Neural progenitor cell (in vitro differentiated cells): ENCODE measurements at regions not wholly inside any gene's neighbourhood (a gene's known extent, or its start where the extent isn't known, plus 50 kb on each side); places are given as distances from the start of the nearest gene placed in this dataset.
"Not testable (repeated sequence)": the region's sequence is repeated elsewhere in the genome, so short reads cannot be mapped to it uniquely, and the experiment has no call there.

ENCODE experiments used
- DNase-seq: peaks from one replicate; pipeline ENCODE4 v3.0.0-alpha.2; 2016; ENCODE audit warnings: low spot score
- H2AFZ ChIP-seq: fragments of 200-600 bp; sonication (generic); replicated peaks from 2 replicates; pipeline ENCODE4 v1.6.1; 2016; ENCODE audit warnings: antibody characterized with exemption
- H3F3A ChIP-seq: fragments of 200-600 bp; sonication (generic); 2 replicates; pipeline ENCODE4 v1.6.1; 2016; ENCODE audit warnings: antibody characterized with exemption, low read depth
- H3K27ac ChIP-seq: fragments of 200-600 bp; sonication (generic); 2 replicates; pipeline ENCODE4 v1.5.1; 2016; ENCODE audit warnings: mild to moderate bottlenecking
- H3K27me3 ChIP-seq: fragments of 200-600 bp; sonication (generic); 2 replicates; pipeline ENCODE4 v1.6.1; 2016; ENCODE audit warnings: mild to moderate bottlenecking, moderate library complexity
- H3K36me3 ChIP-seq: fragments of 200-600 bp; sonication (generic); 2 replicates; pipeline ENCODE4 v1.5.1; 2016
- H3K4me1 ChIP-seq: fragments of 200-600 bp; sonication (generic); 2 replicates; pipeline ENCODE4 v1.6.1; 2016; ENCODE audit warnings: mixed run types
- H3K4me2 ChIP-seq: fragments of 200-600 bp; sonication (generic); 2 replicates; pipeline ENCODE4 v1.6.1; 2016
- H3K4me3 ChIP-seq: fragments of 200-600 bp; sonication (generic); 2 replicates; pipeline ENCODE4 v1.5.1; 2016
- H3K79me2 ChIP-seq: fragments of 200-600 bp; sonication (generic); 2 replicates; pipeline ENCODE4 v1.6.1; 2016; ENCODE audit warnings: low read depth
- H3K9ac ChIP-seq: fragments of 200-600 bp; sonication (generic); 2 replicates; pipeline ENCODE4 v1.6.1; 2016
- H3K9me3 ChIP-seq: fragments of 200-600 bp; sonication (generic); 2 replicates; pipeline ENCODE4 v1.5.1; 2016; ENCODE audit warnings: low read depth
- H4K20me1 ChIP-seq: fragments of 200-600 bp; sonication (generic); 2 replicates; pipeline ENCODE4 v1.6.1; 2016; ENCODE audit warnings: low read depth
- H3K27ac Mint-ChIP-seq: 3 replicates; pipeline ENCODE4 v1.8.0; 2021; ENCODE audit warnings: mixed read lengths
- H3K27me3 Mint-ChIP-seq: 2 replicates; pipeline ENCODE4 v1.8.0; 2022; ENCODE audit warnings: low read depth, mild to moderate bottlenecking, inconsistent platforms, moderate library complexity, mixed read lengths; ENCODE audit not compliant: insufficient read depth
- H3K36me3 Mint-ChIP-seq: 3 replicates; pipeline ENCODE4 v1.8.0; 2021; ENCODE audit warnings: mixed read lengths
- H3K4me1 Mint-ChIP-seq: 3 replicates; pipeline ENCODE4 v1.8.0; 2021; ENCODE audit warnings: mixed read lengths
- H3K4me3 Mint-ChIP-seq: 3 replicates; pipeline ENCODE4 v1.8.0; 2021; ENCODE audit warnings: mild to moderate bottlenecking, moderate library complexity, mixed read lengths
- H3K9me3 Mint-ChIP-seq: 3 replicates; pipeline ENCODE4 v1.8.0; 2020; ENCODE audit warnings: mixed read lengths
- EZH2 ChIP-seq: fragments of 200-600 bp; sonication (generic); IDR thresholded peaks from 2 replicates; pipeline ENCODE4 v1.6.1; 2017; ENCODE audit warnings: antibody characterized with exemption, mild to moderate bottlenecking, moderate library complexity
- EZH2phosphoT487 ChIP-seq: fragments of 200-600 bp; sonication (generic); IDR thresholded peaks from 2 replicates; pipeline ENCODE4 v1.6.1; 2017; ENCODE audit warnings: antibody characterized with exemption
- TF ChIP-seq, protein P1 (sequence below): fragments of 200-600 bp; sonication (generic); IDR thresholded peaks from 2 replicates; pipeline ENCODE4 v1.5.1; 2017; ENCODE audit warnings: antibody characterized with exemption, mild to moderate bottlenecking

DNA sequence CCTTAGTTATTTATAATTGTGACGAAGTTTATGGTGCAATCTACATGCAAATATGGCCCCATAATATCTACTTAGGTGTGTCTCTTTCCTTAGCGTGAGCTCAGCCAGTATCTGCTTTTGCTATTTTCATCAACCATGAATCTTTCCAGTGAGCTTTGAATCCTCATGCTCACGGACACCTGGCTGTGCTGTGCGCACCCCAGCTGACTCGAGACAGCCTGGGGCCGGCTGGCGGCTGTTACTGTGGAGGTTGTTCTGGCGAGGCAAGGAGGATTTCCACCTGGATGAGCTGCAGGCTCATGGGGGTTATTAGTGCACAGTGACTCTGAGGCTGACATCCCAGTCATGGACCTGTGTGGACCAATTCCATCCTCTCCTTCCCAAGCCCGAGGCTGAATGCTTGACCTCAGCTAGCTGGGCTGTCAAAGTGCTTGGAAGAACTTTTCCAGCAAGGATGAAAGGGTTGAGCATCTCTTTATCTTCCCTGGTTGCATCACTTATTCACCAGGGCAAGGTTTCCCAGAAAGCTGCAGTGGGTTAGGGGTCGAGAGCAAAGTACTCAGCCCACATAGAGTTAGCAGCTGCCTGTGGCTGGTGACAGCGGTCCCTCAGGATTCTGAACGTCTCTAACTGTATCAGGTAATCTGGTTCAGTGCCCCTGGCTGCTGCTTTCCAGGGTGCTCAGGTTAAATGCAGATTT lies 141.7 kb downstream of the ARL4C start:
- Histone ChIP-seq H4K20me1 (no peaks in the 10 kb centered on the region), H3K4me3 (peak overlapping the region; percentile 2), H3K9ac (no peak overlapping the region), H3K36me3 (peaks cover 4% of the 10 kb centered on the region), H3K4me2 (peak overlapping the region; percentile 62), H3K4me1 (peaks cover 37% of the 10 kb centered on the region), H3K9me3 (peaks cover 11% of the 10 kb centered on the region), H3K79me2 (no peaks in the 10 kb centered on the region), H3K27ac (peak overlapping the region; percentile 77), H2AFZ (no peak overlapping the region), H3K27me3 (no peaks in the 10 kb centered on the region), H3F3A (peaks cover 31% of the 10 kb centered on the region)
- Mint-ChIP-seq H3K27ac (peak overlapping the region; percentile 42), H3K27me3 (peaks cover 5% of the 10 kb centered on the region), H3K4me1 (peaks cover 30% of the 10 kb centered on the region), H3K9me3 (peaks cover 38% of the 10 kb centered on the region), H3K4me3 (no peak overlapping the region), H3K36me3 (peaks cover 2% of the 10 kb centered on the region)
- TF ChIP-seq, protein P1, sequence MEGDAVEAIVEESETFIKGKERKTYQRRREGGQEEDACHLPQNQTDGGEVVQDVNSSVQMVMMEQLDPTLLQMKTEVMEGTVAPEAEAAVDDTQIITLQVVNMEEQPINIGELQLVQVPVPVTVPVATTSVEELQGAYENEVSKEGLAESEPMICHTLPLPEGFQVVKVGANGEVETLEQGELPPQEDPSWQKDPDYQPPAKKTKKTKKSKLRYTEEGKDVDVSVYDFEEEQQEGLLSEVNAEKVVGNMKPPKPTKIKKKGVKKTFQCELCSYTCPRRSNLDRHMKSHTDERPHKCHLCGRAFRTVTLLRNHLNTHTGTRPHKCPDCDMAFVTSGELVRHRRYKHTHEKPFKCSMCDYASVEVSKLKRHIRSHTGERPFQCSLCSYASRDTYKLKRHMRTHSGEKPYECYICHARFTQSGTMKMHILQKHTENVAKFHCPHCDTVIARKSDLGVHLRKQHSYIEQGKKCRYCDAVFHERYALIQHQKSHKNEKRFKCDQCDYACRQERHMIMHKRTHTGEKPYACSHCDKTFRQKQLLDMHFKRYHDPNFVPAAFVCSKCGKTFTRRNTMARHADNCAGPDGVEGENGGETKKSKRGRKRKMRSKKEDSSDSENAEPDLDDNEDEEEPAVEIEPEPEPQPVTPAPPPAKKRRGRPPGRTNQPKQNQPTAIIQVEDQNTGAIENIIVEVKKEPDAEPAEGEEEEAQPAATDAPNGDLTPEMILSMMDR, result no peak
- TF ChIP-seq EZH2 (no peak), EZH2phosphoT487 (no peak)
- peak; percentile 51 for DNase-seq

DNA sequence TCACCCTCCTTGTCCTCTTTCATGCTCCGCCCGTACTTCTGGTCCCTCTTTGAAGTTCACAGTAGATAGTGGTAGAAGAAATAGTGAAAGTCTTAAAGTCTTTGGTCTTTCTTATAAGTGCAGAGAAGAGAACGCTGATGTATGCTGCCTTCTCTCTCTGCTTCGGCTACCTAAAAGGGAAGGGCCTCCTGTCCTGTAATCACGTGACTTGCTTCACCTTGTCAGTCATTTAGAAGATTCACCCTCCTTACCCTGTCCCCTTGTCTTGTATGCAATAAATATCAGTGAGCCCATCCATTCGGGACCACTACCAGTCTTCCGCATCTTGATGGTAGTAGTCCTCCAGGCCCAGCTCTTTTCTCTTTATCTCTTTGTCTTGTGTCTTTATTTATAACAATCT lies 144.6 kb downstream of the ARL4C start:
- Mint-ChIP-seq H3K4me1 (peaks cover 25% of the 10 kb centered on the region), H3K9me3 (peaks cover 16% of the 10 kb centered on the region), H3K4me3 (no peak overlapping the region), H3K27ac (peak overlapping the region; percentile 32), H3K36me3 (peaks cover 2% of the 10 kb centered on the region), H3K27me3 (peaks cover 3% of the 10 kb centered on the region)
- no peak overlapping the region for H2AFZ ChIP-seq
- TF ChIP-seq EZH2 (no peak), EZH2phosphoT487 (no peak)
- TF ChIP-seq, protein P1, result no peak
- no peaks in the 10 kb centered on the region for H3K27me3 ChIP-seq
- no peak overlapping the region for H3K4me2 ChIP-seq
- peaks cover 5% of the 10 kb centered on the region for H3K9me3 ChIP-seq
- no peaks in the 10 kb centered on the region for H4K20me1 ChIP-seq
- H3K27ac ChIP-seq, result no peak overlapping the region
- H3F3A ChIP-seq, result peaks cover 31% of the 10 kb centered on the region
- H3K79me2 ChIP-seq, result no peaks in the 10 kb centered on the region
- DNase-seq, result no peak
- no peak overlapping the region for H3K9ac ChIP-seq
- no peaks in the 10 kb centered on the region for H3K36me3 ChIP-seq
- H3K4me1 ChIP-seq, result peaks cover 36% of the 10 kb centered on the region
- H3K4me3 ChIP-seq, result no peak overlapping the region

DNA sequence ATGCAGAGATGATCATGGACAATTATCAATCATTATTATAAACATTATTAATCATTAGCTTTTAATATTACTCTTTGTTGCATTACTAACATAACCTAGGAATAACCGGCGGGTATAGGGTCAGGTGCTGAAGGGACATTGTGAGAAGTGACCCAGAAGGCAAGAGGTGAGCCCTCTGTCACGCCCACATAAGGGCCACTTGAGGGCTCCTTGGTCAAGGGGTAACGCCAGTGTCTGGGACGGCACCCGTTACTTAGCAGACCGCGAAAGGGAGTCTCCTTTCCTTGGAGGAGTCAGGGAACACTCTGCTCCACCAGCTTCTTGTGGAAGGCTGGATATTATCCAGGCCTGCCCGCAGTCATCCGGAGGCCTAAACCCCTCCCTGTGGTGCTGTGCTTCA lies 145.0 kb downstream of the ARL4C start:
- H3F3A ChIP-seq, result peaks cover 30% of the 10 kb centered on the region
- H3K79me2 ChIP-seq, H3K36me3 Mint-ChIP-seq, H3K27me3 Mint-ChIP-seq, H3K27ac Mint-ChIP-seq, H4K20me1 ChIP-seq, H3K4me3 Mint-ChIP-seq, H3K4me2 ChIP-seq, H3K9ac ChIP-seq, H3K36me3 ChIP-seq, H3K9me3 ChIP-seq, H3K27ac ChIP-seq, H3K4me3 ChIP-seq, H3K27me3 ChIP-seq, H2AFZ ChIP-seq, DNase-seq: not testable (repeated sequence)
- peaks cover 15% of the 10 kb centered on the region for H3K9me3 Mint-ChIP-seq
- peaks cover 32% of the 10 kb centered on the region for H3K4me1 ChIP-seq
- peaks cover 23% of the 10 kb centered on the region for H3K4me1 Mint-ChIP-seq

DNA sequence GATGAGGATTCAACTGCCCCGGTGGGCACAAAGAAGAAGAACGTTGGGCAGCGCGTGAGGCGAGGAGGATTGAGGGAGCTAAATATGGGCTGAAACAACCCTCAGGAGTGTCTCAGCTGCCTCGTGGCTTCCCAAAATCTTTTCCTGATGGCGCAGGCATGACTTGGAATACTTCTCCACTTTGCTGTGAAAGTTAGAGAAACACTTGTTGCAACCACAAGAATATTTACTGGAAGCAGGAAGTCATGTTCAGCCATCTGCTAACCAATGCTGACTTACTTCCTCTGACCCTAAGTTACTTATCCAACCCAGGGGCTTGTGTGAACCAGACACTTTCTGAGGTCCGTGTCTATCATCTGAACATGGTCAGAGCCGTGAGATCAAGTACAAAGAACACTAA lies 148.8 kb downstream of the ARL4C start:
- Histone ChIP-seq H3K4me1 (peaks cover 7% of the 10 kb centered on the region), H2AFZ (no peak overlapping the region), H3K9ac (no peak overlapping the region), H3K79me2 (no peaks in the 10 kb centered on the region), H3F3A (no peaks in the 10 kb centered on the region), H3K27ac (no peak overlapping the region), H3K4me2 (no peak overlapping the region), H3K36me3 (no peaks in the 10 kb centered on the region), H4K20me1 (no peaks in the 10 kb centered on the region), H3K27me3 (no peaks in the 10 kb centered on the region), H3K4me3 (no peak overlapping the region), H3K9me3 (peaks cover 2% of the 10 kb centered on the region)
- no peak overlapping the region for H3K27ac Mint-ChIP-seq
- peaks cover 9% of the 10 kb centered on the region for H3K9me3 Mint-ChIP-seq
- no peak overlapping the region for H3K4me3 Mint-ChIP-seq
- H3K4me1 Mint-ChIP-seq, result peaks cover 12% of the 10 kb centered on the region
- peaks cover 2% of the 10 kb centered on the region for H3K36me3 Mint-ChIP-seq
- TF ChIP-seq EZH2phosphoT487 (no peak), EZH2 (no peak)
- TF ChIP-seq, protein P1, result no peak
- H3K27me3 Mint-ChIP-seq, result no peaks in the 10 kb centered on the region
- no peak for DNase-seq
